GM19351 (cell line): ENCODE measurements at regions not wholly inside any gene's neighbourhood (a gene's known extent, or its start where the extent isn't known, plus 50 kb on each side); places are given as distances from the start of the nearest gene placed in this dataset.

Experiments used
- ATAC-seq: cut with Tn5 transposase; IDR thresholded peaks from one replicate; pipeline ENCODE4 v1.9.1; 2021; ENCODE audit warnings: mild to moderate bottlenecking, moderate library complexity; ENCODE audit not compliant: unreplicated experiment

DNA sequence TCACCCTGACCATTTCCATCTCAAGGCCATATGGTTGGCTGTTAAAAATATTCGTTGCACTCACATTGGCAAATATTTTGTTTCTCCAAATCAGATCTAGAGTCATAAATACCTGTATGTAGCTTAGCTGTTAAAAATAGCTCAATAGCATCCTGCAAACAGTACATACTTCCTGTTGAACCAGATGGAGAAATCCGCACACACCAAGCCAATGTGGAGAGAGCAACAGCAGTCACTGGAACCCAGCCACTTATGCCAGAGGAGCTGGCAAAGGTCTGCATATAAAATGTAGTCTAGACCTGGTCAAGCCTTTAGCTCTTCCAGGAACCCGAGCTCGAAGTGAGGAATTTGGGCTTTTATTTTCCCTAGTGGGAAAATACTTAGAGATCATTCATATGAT is 146.4 kb upstream of the KCNJ16 start:
- ATAC-seq: no peak

- no peak for ATAC-seq
These were observed 138.0 kb upstream of the KCNJ16 start for GRCh38 chr17:69936996-69937395.

DNA sequence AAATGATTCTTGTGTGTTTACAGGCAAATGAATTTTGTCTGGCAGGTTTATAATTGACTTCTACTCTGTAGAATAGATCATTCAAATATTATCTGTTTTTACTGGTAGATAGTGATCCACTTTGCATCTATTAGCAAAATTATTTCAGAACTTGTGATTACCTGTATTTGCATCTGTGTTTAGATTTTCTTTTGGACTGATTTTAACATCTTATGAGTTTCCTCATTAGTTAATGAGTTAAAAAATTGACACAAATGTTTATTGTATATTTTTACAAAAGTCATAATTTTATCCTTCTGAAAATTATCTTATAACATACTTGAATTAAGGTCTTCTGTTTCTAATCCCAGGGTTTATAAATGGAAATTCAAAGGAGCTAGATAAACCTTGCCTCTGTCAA is 132.0 kb upstream of the KCNJ16 start:
- ATAC-seq: no peak

GRCh38 chr17:69944406-69944805 is 130.6 kb upstream of the KCNJ16 start:
- ATAC-seq: no peak

GRCh38 chr17:69945698-69946185 is 129.3 kb upstream of the KCNJ16 start:
- no peak for ATAC-seq

DNA sequence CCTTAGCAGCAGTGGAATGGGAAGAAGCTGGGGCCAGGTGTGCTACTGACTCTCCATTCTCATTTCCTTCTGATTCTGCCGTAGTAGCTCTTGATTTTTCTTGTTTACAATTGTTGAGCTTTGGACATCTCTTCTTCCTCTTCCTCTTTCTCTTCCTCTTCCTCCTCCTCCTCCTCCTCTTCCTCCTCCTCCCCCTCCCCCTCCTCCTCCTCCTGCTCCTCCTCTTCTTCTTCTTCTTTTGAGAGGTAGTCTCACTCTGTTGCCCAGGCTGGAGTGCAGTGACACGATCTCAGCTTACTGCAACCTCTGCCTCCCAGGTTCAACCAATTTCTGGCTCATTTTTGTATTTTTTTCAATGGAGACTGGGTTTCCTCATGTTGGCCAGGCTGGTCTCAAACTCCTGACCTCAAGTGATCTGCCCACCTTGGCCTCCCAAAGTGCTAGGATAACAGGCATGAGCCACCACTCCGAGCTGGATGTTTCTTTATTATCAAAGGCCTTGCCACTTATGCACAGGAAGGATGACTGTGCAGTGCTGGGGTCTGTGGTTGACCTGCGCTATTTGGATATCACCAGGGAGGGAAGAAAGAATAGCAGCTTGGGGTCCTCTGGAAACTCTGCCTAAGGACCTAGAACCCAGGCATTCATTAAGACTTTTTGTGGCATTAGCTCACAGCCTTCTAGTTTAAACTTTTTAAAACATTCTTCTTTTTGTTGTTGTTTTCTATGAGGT is 127.8 kb upstream of the KCNJ16 start:
- no peak for ATAC-seq

DNA sequence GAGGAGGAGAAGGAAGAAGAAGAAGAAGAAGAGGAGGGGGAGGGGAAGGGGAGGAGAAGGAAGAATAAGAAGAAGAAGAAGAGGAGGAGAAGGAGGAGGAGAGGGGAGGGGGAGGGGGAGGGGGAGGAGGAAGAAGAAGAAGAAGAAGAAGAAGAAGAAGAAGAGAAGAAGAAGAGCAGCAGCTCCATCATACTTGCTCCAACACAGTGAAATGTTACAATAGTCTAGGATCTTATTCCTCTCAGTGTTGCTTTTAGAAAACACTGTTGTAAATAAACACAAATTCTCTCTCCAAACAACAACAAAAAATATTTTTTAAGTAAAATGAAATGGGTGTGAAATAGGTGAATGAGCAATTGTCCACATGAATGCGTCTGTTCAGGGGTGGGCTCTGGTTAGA is 126.6 kb upstream of the KCNJ16 start:
- ATAC-seq: no peak

DNA sequence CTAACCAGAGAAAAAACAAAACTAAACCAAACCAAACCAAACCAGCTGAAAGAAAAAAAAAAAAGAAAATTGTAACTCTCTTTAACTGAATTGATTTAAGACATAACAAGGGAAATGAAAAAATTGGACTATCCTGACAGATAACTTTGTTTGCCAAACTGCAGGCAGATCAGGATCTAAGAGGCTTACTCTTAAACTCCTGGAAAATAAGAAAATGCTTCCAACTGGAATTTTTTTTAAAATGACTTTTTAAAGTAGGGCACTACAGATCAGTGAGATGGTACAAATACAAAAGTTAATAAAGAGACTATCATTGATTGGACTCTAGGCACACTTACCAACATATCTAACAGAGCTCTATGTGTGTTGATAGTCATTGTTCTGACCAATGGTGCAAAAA is 125.5 kb upstream of the KCNJ16 start:
- ATAC-seq: no peak

DNA sequence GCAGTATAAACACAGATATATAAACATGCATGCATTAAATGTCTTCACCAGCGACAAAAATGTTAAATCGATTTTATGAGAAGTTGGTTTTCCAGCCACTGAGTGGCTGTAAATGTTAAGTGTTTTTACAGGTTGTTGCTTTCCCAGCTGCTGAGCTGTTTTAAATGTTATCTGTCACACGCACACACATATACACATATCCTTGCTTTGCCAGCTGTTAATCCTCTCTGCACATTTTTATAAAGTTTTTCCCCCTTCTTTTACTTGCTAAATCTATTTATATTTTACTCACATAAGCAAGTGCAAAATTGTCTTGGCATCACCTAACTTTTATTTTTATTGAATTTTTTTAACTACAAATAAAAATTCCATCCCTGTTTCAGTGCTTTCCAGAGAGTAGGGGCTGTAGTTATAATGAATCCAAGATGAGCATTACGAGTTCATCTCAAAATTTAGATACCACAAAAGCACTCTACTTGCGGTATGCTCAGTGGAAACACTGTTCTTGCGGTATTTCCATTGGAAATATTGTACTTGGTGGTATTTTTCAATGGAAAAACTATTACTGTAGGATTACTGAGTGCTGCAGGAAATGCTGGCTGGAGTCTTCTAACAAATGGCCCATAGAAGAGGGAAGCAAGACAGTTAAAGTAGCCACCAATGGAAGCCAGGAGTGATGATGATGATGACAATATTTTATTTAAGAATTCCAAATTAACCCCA is 124.9 kb upstream of the KCNJ16 start:
- ATAC-seq: no peak

DNA sequence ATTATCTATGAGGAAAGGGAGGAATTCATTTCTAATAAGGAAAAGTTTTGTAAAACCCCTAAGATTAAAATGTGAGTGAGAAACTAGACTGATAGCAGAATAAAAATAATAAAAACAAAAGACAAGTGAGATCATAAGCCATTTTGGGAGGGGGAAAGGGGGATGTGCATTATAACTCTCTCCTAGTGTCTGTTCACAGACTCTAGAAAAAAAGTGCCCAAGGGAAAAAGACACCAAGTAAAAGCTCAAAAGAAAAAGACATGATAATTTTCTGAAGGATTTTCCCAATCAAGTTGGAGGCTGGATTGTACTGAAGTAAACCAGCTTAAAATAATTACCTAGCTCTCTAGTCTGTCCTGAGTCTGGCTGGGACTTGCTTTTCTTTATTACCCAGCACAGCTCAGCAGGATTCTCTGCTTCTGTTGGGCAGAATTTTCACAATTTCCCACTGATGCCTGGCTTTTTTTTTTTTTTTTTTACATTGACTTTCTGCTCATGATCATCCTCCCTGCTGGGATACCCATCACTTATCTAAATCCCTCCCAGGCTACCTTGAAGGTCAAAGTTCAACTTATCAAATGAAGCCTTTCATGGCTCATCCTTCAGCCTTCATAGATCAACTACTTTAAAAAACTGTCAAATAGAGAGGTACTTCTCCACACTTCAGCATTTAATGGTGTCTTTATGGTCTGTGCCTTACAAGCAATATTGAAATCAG is 124.2 kb upstream of the KCNJ16 start:
- ATAC-seq: no peak

- no peak for ATAC-seq
These were observed 120.6 kb upstream of the KCNJ16 start for GRCh38 chr17:69954241-69954925.

DNA sequence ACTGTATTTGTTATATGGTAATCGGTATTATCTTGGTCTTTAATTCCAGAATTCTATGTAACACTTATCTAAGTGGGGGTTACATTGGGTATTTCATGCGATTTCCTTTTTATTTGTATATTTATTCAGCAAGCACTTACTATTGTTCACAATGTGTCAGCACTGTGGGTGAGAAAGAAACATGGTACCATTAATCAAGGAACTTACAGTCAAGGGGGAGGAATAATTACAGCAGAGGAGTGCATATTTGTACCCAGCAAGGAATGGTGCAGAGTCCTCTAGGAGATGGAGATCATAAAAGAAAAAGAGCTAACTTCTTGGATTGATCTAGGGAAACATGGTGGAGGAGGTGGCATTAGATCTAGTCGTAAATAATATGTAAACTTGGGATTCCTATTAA is 117.0 kb upstream of the KCNJ16 start:
- ATAC-seq: no peak

- ATAC-seq: no peak
These were observed 115.7 kb upstream of the KCNJ16 start for GRCh38 chr17:69959283-69959682.

DNA sequence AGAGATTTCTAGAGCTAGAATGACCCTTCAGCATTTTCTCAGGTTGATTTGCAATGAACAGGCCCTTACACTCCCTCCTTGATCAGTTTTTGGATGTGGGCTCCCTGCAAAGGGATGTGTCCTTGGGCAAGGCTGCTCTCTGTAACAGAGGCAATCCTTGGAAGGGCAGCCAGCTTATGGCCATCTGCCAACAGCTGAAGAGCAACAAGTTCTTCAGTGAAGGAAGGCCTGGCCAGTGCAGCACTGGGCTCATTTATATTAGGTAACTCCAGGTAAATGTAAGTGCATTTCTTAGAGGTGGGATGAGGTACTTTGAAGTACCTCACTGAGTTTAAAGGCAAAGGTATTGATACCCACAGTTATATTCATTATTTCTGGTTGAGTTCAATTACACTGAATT is 114.3 kb upstream of the KCNJ16 start:
- no peak for ATAC-seq

DNA sequence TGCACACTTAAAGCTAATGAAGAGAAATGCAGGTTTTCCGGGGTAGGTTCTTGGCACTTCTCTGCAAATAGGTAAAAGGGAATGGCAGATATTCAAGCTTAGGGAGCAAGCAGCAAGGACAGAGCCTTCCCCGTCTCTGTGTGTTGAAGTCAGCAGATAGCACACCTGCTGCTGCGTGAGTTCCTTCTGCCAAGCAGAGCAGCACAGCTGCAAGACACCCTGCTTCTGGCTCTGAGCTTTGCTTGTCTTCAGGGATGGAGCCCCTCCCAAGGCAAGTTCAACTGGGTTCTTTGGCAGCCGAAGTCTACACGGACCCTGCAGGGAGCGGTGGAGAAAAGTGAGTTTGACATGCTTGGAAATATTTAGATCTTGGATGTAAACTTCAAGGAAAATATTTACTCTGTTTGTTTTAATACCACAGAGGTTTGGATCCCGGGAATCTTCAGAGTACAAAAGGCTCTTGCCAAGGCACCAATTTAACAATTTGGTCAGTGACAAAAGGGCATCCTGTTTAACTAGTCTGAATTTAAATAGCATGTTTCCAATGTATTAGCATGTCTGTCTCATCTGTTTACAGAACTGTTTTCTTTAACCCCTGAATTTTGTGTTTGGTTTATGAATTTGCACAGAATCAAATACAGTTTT is 113.4 kb upstream of the KCNJ16 start:
- no peak for ATAC-seq

DNA sequence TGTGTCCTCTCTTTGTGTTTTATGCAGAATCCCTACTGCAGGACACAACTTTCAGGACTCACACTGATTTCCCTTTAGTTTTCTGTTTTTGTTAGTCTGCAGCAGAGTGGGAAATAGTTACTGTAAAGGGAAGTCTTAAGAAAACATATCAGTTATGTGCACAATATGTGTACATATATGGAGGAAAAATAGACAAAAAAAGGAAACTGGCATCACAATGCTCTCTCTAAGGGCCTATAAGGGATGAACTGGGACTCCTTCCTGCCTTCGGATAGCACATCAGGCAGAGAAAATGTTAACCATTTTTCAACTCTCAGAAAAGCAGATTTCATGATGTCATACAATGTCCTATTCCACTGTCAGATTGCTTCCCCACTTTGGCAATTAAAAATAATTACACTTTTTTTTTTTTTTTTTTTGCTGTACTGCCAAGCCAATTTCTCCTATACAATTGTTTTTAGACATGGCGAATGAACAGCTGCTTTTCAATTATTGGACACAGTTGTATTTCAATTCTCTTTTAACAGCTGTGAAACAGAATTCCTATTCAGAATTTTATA is 112.5 kb upstream of the KCNJ16 start:
- no peak for ATAC-seq

DNA sequence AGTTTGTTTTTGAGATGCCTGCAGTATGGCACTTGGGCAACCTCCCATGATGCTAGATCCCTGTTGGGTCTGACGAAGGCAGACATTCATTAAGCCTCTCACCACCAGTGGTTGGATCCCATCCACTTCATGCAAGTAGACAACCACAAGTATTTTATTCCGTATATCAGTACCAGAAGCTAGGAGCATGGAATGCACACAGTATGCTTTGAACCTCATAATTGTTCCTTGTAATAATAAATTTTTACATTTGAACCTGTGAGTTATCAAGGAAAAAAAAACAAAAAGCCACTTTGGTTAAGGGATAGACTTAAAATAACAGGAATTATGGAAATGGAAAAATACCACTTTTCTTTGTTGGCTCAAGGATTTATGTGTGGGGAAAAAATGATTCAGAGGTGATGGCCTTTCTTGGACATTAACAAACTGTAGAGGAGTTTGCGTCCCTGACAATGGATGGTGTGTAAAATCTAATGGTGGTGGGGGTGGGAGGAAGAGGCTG is 107.1 kb upstream of the KCNJ16 start:
- no peak for ATAC-seq

DNA sequence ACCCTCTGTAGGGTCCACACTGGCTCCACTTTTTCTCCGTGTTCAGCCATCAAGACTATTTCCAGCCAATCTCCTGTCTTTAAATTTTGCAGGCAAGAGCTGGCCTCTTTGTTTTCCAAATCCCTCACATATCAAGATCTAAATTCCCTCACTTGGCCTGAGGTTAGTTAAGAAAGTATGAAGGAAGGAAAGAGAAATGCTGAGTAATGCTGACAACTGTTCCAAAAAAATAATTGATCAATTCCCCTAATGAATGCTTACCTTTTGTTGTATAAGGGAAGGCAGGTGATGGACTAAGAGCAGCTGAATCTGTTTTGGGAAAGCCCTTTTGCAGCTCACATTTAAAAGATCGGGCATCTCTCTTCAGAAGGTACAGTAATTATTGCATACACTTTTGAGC is 105.1 kb upstream of the KCNJ16 start:
- no peak for ATAC-seq

GRCh38 chr17:69972251-69972650 is 102.8 kb upstream of the KCNJ16 start:
- ATAC-seq: no peak

DNA sequence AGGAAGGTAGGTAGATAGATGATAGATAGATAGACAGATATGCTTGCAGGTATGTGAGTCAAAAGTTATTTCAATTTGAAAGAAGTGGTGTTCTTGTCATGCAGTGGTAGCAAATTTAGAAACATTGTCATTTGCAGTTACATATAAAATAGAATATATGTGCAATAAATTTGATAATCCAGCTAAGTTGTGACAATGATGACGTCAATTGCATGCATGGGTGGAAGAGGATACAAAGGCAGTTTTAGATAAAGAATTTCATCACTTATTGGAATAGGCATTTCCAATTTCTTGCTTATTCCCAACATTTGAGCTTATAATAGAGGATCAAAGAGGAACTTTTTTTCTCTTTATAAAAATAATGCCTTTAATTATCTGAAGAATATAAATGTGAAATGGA is 99.2 kb upstream of the KCNJ16 start:
- ATAC-seq: no peak
